NT2/D1 (cell line): ENCODE measurements at regions not wholly inside any gene's neighbourhood (a gene's known extent, or its start where the extent isn't known, plus 50 kb on each side); places are given as distances from the start of the nearest gene placed in this dataset.

ENCODE experiments used
- SUZ12 ChIP-seq: IDR thresholded peaks from 2 replicates; pipeline ENCODE4 v1.6.1; 2011; ENCODE audit not compliant: insufficient read length, insufficient read depth; ENCODE audit errors: extremely low read depth
- YY1 ChIP-seq: IDR thresholded peaks from 2 replicates; pipeline ENCODE4 v1.6.1; 2011; ENCODE audit not compliant: insufficient read length, insufficient read depth
- ZNF274 ChIP-seq: IDR thresholded peaks from 2 replicates; pipeline ENCODE4 v1.6.1; 2011; ENCODE audit warnings: mild to moderate bottlenecking, low read depth, low read length

- no peak for TF ChIP-seq YY1
- TF ChIP-seq SUZ12, result no peak
- TF ChIP-seq ZNF274, result no peak
Observed at GRCh38 chr2:14715600-14715999, 83.1 kb downstream of the LRATD1 start.
